Smooth muscle cell (in vitro differentiated cells): ENCODE measurements at regions not wholly inside any gene's neighbourhood (a gene's known extent, or its start where the extent isn't known, plus 50 kb on each side); places are given as distances from the start of the nearest gene placed in this dataset.

Experiments
- DNase-seq: peaks from one replicate; lab custom pipeline; 2025; ENCODE audit not compliant: unreplicated experiment; lab: John Stamatoyannopoulos, UW
- H2AFZ ChIP-seq: fragments of 200-600 bp; sonication (generic); 2 replicates; pipeline ENCODE4 v1.6.0; 2016; ENCODE audit warnings: antibody characterized with exemption, low read depth, mild to moderate bottlenecking
- H3F3A ChIP-seq: fragments of 200-600 bp; sonication (generic); 2 replicates; pipeline ENCODE4 v1.6.0; 2017; ENCODE audit warnings: antibody characterized with exemption, low read depth
- H3K27ac ChIP-seq: fragments of 200-600 bp; sonication (generic); 2 replicates; pipeline ENCODE4 v1.5.1; 2016; ENCODE audit warnings: low read depth, mild to moderate bottlenecking
- H3K27me3 ChIP-seq: fragments of 200-600 bp; sonication (generic); 2 replicates; pipeline ENCODE4 v1.6.1; 2016; ENCODE audit warnings: low read depth, mild to moderate bottlenecking
- H3K36me3 ChIP-seq: fragments of 200-600 bp; sonication (generic); 2 replicates; pipeline ENCODE4 v1.5.1; 2016; ENCODE audit warnings: low read depth
- H3K4me1 ChIP-seq: fragments of 200-600 bp; sonication (generic); 2 replicates; pipeline ENCODE4 v1.5.1; 2016; ENCODE audit warnings: low read depth
- H3K4me2 ChIP-seq: fragments of 200-600 bp; sonication (generic); 2 replicates; pipeline ENCODE4 v1.6.0; 2016; ENCODE audit warnings: mild to moderate bottlenecking
- H3K4me3 ChIP-seq: fragments of 200-600 bp; sonication (generic); 2 replicates; pipeline ENCODE4 v1.5.1; 2016; ENCODE audit warnings: mild to moderate bottlenecking
- H3K79me2 ChIP-seq: fragments of 200-600 bp; sonication (generic); 2 replicates; pipeline ENCODE4 v1.6.0; 2016; ENCODE audit warnings: low read depth, mild to moderate bottlenecking
- H3K9ac ChIP-seq: fragments of 200-600 bp; sonication (generic); 2 replicates; pipeline ENCODE4 v1.6.0; 2016; ENCODE audit warnings: low read depth
- H3K9me3 ChIP-seq: fragments of 200-600 bp; sonication (generic); replicated peaks from 2 replicates; pipeline ENCODE4 v1.5.1; 2016; ENCODE audit warnings: low read depth
- H4K20me1 ChIP-seq: fragments of 200-600 bp; sonication (generic); 2 replicates; pipeline ENCODE4 v1.6.0; 2016; ENCODE audit warnings: low read depth
- WGBS: methylation state at CpG from one replicate; pipeline ENCODE4 v1.1.7; 2016; ENCODE audit warnings: low lambda C conversion rate; 5-methylcytosine and 5-hydroxymethylcytosine counted together
- TF ChIP-seq, protein P1 (sequence below): fragments of 200-600 bp; sonication (generic); IDR thresholded peaks from 2 replicates; pipeline ENCODE4 v1.5.1; 2017; ENCODE audit warnings: borderline replicate concordance, mild to moderate bottlenecking, antibody characterized with exemption; ENCODE audit not compliant: insufficient read depth, poor library complexity, severe bottlenecking

DNA sequence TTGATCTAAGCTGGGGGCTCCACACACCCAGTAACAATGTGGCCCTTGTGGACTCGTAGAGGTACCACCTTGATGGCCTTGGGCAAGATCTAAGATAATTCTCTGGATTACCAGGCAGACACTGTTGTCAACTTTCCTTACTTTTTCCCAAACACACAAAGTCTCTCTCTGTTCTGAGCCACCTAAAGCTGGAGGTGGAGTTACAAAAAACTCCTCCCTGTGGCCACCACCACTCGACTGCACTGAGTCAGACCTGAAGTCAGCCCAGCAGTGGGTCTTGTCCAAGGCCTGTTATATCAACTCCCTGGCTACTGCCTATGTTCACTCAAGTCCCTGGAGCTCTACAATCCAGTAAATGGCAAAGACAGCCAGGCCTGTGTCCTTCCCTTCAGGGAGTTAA, 70.1 kb upstream of the TECRL start:
- Histone ChIP-seq H3K9ac (no peak overlapping the region), H3K79me2 (no peaks in the 10 kb centered on the region), H3F3A (no peaks in the 10 kb centered on the region), H3K27me3 (no peaks in the 10 kb centered on the region), H3K27ac (no peak overlapping the region), H3K4me1 (no peaks in the 10 kb centered on the region), H3K36me3 (no peaks in the 10 kb centered on the region), H3K4me3 (no peak overlapping the region), H2AFZ (no peak overlapping the region), H3K4me2 (no peak overlapping the region), H4K20me1 (no peaks in the 10 kb centered on the region), H3K9me3 (no peaks in the 10 kb centered on the region)
- WGBS, result 71% methylated on average over 2 of the region's 2 CpGs
- DNase-seq, result no peak
- TF ChIP-seq, protein P1, sequence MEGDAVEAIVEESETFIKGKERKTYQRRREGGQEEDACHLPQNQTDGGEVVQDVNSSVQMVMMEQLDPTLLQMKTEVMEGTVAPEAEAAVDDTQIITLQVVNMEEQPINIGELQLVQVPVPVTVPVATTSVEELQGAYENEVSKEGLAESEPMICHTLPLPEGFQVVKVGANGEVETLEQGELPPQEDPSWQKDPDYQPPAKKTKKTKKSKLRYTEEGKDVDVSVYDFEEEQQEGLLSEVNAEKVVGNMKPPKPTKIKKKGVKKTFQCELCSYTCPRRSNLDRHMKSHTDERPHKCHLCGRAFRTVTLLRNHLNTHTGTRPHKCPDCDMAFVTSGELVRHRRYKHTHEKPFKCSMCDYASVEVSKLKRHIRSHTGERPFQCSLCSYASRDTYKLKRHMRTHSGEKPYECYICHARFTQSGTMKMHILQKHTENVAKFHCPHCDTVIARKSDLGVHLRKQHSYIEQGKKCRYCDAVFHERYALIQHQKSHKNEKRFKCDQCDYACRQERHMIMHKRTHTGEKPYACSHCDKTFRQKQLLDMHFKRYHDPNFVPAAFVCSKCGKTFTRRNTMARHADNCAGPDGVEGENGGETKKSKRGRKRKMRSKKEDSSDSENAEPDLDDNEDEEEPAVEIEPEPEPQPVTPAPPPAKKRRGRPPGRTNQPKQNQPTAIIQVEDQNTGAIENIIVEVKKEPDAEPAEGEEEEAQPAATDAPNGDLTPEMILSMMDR, result no peak

DNA sequence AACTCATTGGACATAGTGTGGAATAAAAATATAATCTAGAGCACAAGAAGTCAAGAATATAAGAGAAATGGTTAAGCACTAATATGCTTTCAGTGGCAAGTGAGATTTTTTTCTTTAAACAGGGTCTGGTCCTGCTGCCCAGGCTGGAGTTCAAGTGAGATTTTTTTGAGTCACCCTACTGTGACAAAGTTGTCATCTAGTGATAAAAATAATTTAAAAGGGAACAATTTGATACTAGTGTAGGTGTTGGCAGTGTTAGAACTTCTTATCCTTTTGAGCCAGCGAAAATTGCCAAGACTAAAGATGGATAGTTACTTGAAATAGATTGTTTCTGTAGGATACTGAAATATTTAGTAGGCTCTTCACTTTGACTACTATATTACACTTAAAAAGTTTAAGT, 67.9 kb upstream of the TECRL start:
- Histone ChIP-seq H2AFZ (no peak overlapping the region), H3K27me3 (no peaks in the 10 kb centered on the region), H3K9ac (no peak overlapping the region), H3K9me3 (no peaks in the 10 kb centered on the region), H3K36me3 (no peaks in the 10 kb centered on the region), H3K79me2 (no peaks in the 10 kb centered on the region), H3K4me1 (no peaks in the 10 kb centered on the region), H3K27ac (no peak overlapping the region), H4K20me1 (no peaks in the 10 kb centered on the region), H3K4me2 (no peak overlapping the region), H3F3A (no peaks in the 10 kb centered on the region), H3K4me3 (no peak overlapping the region)
- DNase-seq, result no peak
- TF ChIP-seq, protein P1, result no peak
- 97% methylated on average over 1 of the region's 1 CpG for WGBS

GRCh38 chr4:64465263-64465662, 56.0 kb upstream of the TECRL start:
- TF ChIP-seq, protein P1, result no peak
- WGBS, result 85% methylated on average over 4 of the region's 4 CpGs
- no peak for DNase-seq
- no peaks in the 10 kb centered on the region for H3K36me3 ChIP-seq
- H3K27ac ChIP-seq, result no peak overlapping the region
- H3K9me3 ChIP-seq, result no peaks in the 10 kb centered on the region
- H3K9ac ChIP-seq, result no peak overlapping the region
- no peak overlapping the region for H3K4me3 ChIP-seq
- H3K4me2 ChIP-seq, result no peak overlapping the region
- H4K20me1 ChIP-seq, result no peaks in the 10 kb centered on the region
- H3K27me3 ChIP-seq, result no peaks in the 10 kb centered on the region
- H3K4me1 ChIP-seq, result no peaks in the 10 kb centered on the region
- no peak overlapping the region for H2AFZ ChIP-seq
- H3F3A ChIP-seq, result no peaks in the 10 kb centered on the region
- H3K79me2 ChIP-seq, result no peaks in the 10 kb centered on the region

- TF ChIP-seq, protein P1, result no peak
- Histone ChIP-seq H3K9me3 (no peaks in the 10 kb centered on the region), H3K9ac (no peak overlapping the region), H3K27me3 (no peaks in the 10 kb centered on the region), H3K27ac (no peak overlapping the region), H3K36me3 (no peaks in the 10 kb centered on the region), H3K4me3 (no peak overlapping the region), H3K4me1 (no peaks in the 10 kb centered on the region), H2AFZ (peak overlapping the region; percentile 73), H3K4me2 (no peak overlapping the region), H3K79me2 (no peaks in the 10 kb centered on the region), H4K20me1 (no peaks in the 10 kb centered on the region), H3F3A (no peaks in the 10 kb centered on the region)
- no peak for DNase-seq
- 59% methylated on average over 5 of the region's 5 CpGs for WGBS
These were observed 55.3 kb upstream of the TECRL start for GRCh38 chr4:64464581-64464980.
